ENCODE measurements at regions not wholly inside any gene's neighbourhood (a gene's known extent, or its start where the extent isn't known, plus 50 kb on each side); places are given as distances from the start of the nearest gene placed in this dataset.
"Not testable (repeated sequence)": the region's sequence is repeated elsewhere in the genome, so short reads cannot be mapped to it uniquely, and the experiment has no call there.

GRCh38 chr3:11910216-11910930 is 63.7 kb upstream of the TAMM41 start:
- TF ChIP-seq EZH2 (IDR thresholded peaks at IDR 0.05; ENCODE audit: insufficient read depth, low read length), result not testable (repeated sequence)
- TF ChIP-seq, protein P1, sequence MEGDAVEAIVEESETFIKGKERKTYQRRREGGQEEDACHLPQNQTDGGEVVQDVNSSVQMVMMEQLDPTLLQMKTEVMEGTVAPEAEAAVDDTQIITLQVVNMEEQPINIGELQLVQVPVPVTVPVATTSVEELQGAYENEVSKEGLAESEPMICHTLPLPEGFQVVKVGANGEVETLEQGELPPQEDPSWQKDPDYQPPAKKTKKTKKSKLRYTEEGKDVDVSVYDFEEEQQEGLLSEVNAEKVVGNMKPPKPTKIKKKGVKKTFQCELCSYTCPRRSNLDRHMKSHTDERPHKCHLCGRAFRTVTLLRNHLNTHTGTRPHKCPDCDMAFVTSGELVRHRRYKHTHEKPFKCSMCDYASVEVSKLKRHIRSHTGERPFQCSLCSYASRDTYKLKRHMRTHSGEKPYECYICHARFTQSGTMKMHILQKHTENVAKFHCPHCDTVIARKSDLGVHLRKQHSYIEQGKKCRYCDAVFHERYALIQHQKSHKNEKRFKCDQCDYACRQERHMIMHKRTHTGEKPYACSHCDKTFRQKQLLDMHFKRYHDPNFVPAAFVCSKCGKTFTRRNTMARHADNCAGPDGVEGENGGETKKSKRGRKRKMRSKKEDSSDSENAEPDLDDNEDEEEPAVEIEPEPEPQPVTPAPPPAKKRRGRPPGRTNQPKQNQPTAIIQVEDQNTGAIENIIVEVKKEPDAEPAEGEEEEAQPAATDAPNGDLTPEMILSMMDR (IDR thresholded peaks at IDR 0.05; ENCODE audit: insufficient read depth, low read depth, low read length), result not testable (repeated sequence)
